ENCODE measurements at regions not wholly inside any gene's neighbourhood (a gene's known extent, or its start where the extent isn't known, plus 50 kb on each side); places are given as distances from the start of the nearest gene placed in this dataset.

- no TSS peak for BruUV-seq (replicated peaks)
- Mint-ChIP-seq H3K9me3 (ENCODE audit: low read depth, unreplicated experiment) (peaks cover 5% of the 10 kb centered on the region), H3K4me1 (ENCODE audit: low read depth, unreplicated experiment) (no peaks in the 10 kb centered on the region), H3K27me3 (ENCODE audit: unreplicated experiment) (no peaks in the 10 kb centered on the region), H3K27ac (ENCODE audit: unreplicated experiment) (no peak overlapping the region), H3K4me3 (ENCODE audit: low read depth, unreplicated experiment) (no peak overlapping the region), H3K36me3 (ENCODE audit: insufficient read depth, unreplicated experiment) (no peaks in the 10 kb centered on the region)
- no peak for DNase-seq
- CTCF ChIA-PET: no interaction called here
- TF ChIP-seq, protein P1, sequence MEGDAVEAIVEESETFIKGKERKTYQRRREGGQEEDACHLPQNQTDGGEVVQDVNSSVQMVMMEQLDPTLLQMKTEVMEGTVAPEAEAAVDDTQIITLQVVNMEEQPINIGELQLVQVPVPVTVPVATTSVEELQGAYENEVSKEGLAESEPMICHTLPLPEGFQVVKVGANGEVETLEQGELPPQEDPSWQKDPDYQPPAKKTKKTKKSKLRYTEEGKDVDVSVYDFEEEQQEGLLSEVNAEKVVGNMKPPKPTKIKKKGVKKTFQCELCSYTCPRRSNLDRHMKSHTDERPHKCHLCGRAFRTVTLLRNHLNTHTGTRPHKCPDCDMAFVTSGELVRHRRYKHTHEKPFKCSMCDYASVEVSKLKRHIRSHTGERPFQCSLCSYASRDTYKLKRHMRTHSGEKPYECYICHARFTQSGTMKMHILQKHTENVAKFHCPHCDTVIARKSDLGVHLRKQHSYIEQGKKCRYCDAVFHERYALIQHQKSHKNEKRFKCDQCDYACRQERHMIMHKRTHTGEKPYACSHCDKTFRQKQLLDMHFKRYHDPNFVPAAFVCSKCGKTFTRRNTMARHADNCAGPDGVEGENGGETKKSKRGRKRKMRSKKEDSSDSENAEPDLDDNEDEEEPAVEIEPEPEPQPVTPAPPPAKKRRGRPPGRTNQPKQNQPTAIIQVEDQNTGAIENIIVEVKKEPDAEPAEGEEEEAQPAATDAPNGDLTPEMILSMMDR (IDR thresholded peaks at IDR 0.05; ENCODE audit: unreplicated experiment): no peak
- intact Hi-C loops (cut with micrococcal nuclease; ENCODE audit: unreplicated experiment): no loop called here
These were observed 732.1 kb upstream of the NR2F2 start for GRCh38 chr15:95598251-95598855.

DNA sequence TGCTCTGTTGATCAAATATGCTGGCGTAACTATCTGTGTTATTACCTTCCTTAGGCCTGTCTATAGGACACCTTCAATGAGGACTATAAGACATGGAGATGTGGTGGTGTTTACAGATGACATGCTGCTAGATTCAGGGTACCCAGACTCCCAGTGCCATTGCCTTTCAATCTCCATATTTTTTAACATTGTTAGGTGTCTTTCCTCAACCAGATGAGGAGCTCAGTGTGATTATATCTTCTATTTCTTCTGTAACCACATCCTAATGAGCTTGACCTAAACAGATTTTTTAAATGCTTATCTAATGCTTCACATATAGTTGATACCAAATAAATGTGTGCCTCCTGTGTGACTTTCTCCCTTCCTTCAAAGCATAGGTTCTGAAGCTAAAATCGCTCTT is 730.1 kb upstream of the NR2F2 start:
- CTCF ChIA-PET: no interaction called here
- no peak for DNase-seq
- no peak overlapping the region for H3K4me3 Mint-ChIP-seq (ENCODE audit: low read depth, unreplicated experiment)
- no peaks in the 10 kb centered on the region for H3K27me3 Mint-ChIP-seq (ENCODE audit: unreplicated experiment)
- H3K9me3 Mint-ChIP-seq (ENCODE audit: low read depth, unreplicated experiment): peaks cover 5% of the 10 kb centered on the region
- H3K4me1 Mint-ChIP-seq (ENCODE audit: low read depth, unreplicated experiment): no peaks in the 10 kb centered on the region
- no peaks in the 10 kb centered on the region for H3K36me3 Mint-ChIP-seq (ENCODE audit: insufficient read depth, unreplicated experiment)
- BruUV-seq (replicated peaks): no TSS peak
- TF ChIP-seq, protein P1 (IDR thresholded peaks at IDR 0.05; ENCODE audit: unreplicated experiment): no peak
- intact Hi-C loops (cut with micrococcal nuclease; ENCODE audit: unreplicated experiment): no loop called here
- no peak overlapping the region for H3K27ac Mint-ChIP-seq (ENCODE audit: unreplicated experiment)

- TF ChIP-seq, protein P1 (IDR thresholded peaks at IDR 0.05; ENCODE audit: unreplicated experiment): no peak
- intact Hi-C loops (cut with micrococcal nuclease; ENCODE audit: unreplicated experiment): no loop called here
- peaks cover 5% of the 10 kb centered on the region for H3K9me3 Mint-ChIP-seq (ENCODE audit: low read depth, unreplicated experiment)
- BruUV-seq (replicated peaks): no TSS peak
- no peak for DNase-seq
- no peaks in the 10 kb centered on the region for H3K36me3 Mint-ChIP-seq (ENCODE audit: insufficient read depth, unreplicated experiment)
- H3K27ac Mint-ChIP-seq (ENCODE audit: unreplicated experiment): no peak overlapping the region
- CTCF ChIA-PET: interaction anchor here (0.6 kb wide), 1 partner anchor 520 kb away, joined by 5 read pairs; no protein-coding TSS in a partner anchor
- no peak overlapping the region for H3K4me3 Mint-ChIP-seq (ENCODE audit: low read depth, unreplicated experiment)
- no peaks in the 10 kb centered on the region for H3K4me1 Mint-ChIP-seq (ENCODE audit: low read depth, unreplicated experiment)
- no peaks in the 10 kb centered on the region for H3K27me3 Mint-ChIP-seq (ENCODE audit: unreplicated experiment)
These were observed 729.6 kb upstream of the NR2F2 start for GRCh38 chr15:95600884-95601283.

DNA sequence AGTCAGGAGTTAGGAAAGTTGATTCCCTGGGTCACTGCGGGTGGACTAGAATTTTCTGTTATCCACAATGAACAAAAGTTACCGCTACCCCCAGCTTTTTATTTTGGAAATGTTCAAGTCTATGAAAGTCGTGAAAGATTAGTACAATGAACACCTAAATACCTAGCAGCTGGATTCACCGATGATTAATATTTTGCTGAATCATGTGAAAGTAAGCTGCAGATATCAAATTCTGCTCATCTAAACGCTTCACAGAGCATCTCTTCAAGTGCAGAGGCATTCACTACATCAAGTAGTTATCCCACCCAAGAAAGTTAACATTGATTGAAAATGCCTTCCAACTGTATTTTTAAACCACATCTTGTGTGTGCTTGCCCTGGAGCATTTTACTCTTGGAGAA is 729.0 kb upstream of the NR2F2 start:
- Mint-ChIP-seq H3K36me3 (ENCODE audit: insufficient read depth, unreplicated experiment) (no peaks in the 10 kb centered on the region), H3K4me1 (ENCODE audit: low read depth, unreplicated experiment) (no peaks in the 10 kb centered on the region), H3K9me3 (ENCODE audit: low read depth, unreplicated experiment) (peaks cover 5% of the 10 kb centered on the region), H3K4me3 (ENCODE audit: low read depth, unreplicated experiment) (no peak overlapping the region), H3K27ac (ENCODE audit: unreplicated experiment) (no peak overlapping the region), H3K27me3 (ENCODE audit: unreplicated experiment) (no peaks in the 10 kb centered on the region)
- no peak for DNase-seq
- intact Hi-C loops (cut with micrococcal nuclease; ENCODE audit: unreplicated experiment): no loop called here
- TF ChIP-seq, protein P1 (IDR thresholded peaks at IDR 0.05; ENCODE audit: unreplicated experiment): no peak
- CTCF ChIA-PET: interaction anchor here (0.6 kb wide), 1 partner anchor 520 kb away, joined by 5 read pairs; no protein-coding TSS in a partner anchor
- no TSS peak for BruUV-seq (replicated peaks)

All from Calu3 (cell line).